HepG2 (cell line): ENCODE measurements at regions not wholly inside any gene's neighbourhood (a gene's known extent, or its start where the extent isn't known, plus 50 kb on each side); places are given as distances from the start of the nearest gene placed in this dataset.

Source experiments
- CSRNP2 ChIP-seq: sonication (generic); formaldehyde crosslinking; conservative IDR thresholded peaks from 2 replicates; pipeline ENCODE4 v1.8.0; 2022; ENCODE audit warnings: low read depth, missing genetic modification reagents
- CTCF ChIP-seq: sonication (generic); formaldehyde crosslinking; IDR thresholded peaks from 2 replicates; pipeline ENCODE4 v1.5.0; 2020; ENCODE audit warnings: mild to moderate bottlenecking, missing genetic modification reagents, moderate library complexity

- TF ChIP-seq CTCF (CRISPR knock-in tag): no peak
- TF ChIP-seq CSRNP2 (CRISPR knock-in tag): no peak
Measured at GRCh38 chr12:98354520-98355035, 160.8 kb upstream of the TMPO start.
